K562 (cell line): ENCODE measurements at regions not wholly inside any gene's neighbourhood (a gene's known extent, or its start where the extent isn't known, plus 50 kb on each side); places are given as distances from the start of the nearest gene placed in this dataset.

Experiments
- ATF2 ChIP-seq: sonication (generic); formaldehyde crosslinking; IDR thresholded peaks from 2 replicates; pipeline ENCODE4 v1.8.1; 2022; ENCODE audit warnings: missing genetic modification reagents
- CHD7 ChIP-seq: fragments of 200-600 bp; sonication (generic); IDR thresholded peaks from one replicate; pipeline ENCODE4 v1.6.1; 2012; ENCODE audit warnings: mild to moderate bottlenecking, low read depth, low read length, inconsistent platforms
- DLX4 ChIP-seq: fragments of 250-450 bp; sonication (Bioruptor Pico); IDR thresholded peaks from 2 replicates; pipeline ENCODE4 v1.6.1; 2021; ENCODE audit warnings: mild to moderate bottlenecking
- FUS ChIP-seq: fragments of 200-400 bp; formaldehyde crosslinking; optimal IDR thresholded peaks from 2 replicates; pipeline ENCODE3; 2017; ENCODE audit warnings: low read depth, low read length
- MAZ ChIP-seq, 2 experiments: fragments of 450-650 bp in 1 of 2; sonication (generic) in 1 of 2; formaldehyde crosslinking; IDR thresholded peaks in 1 of 2; conservative IDR thresholded peaks in 1 of 2; 2 replicates each; pipeline versions ENCODE4 v1.4.0 to v1.5.0; 2020; ENCODE audit warnings: mild to moderate bottlenecking in 1 of 2, missing genetic modification reagents in 1 of 2
- PHF21A ChIP-seq: fragments of 450-650 bp; IDR thresholded peaks from 2 replicates; pipeline ENCODE4 v1.6.1; 2017; ENCODE audit warnings: low read depth, borderline replicate concordance
- RUNX1 ChIP-seq: sonication (generic); IDR thresholded peaks from 2 replicates; pipeline ENCODE4 v1.6.1; 2016; ENCODE audit warnings: antibody characterized with exemption, low read depth
- SIRT6 ChIP-seq: IDR thresholded peaks from one replicate; pipeline ENCODE4 v1.6.1; 2012; ENCODE audit warnings: low read depth, mild to moderate bottlenecking, control low read depth, inconsistent platforms, low read length, moderate library complexity
- TEAD4 ChIP-seq, 2 experiments: sonication (generic) in 1 of 2; formaldehyde crosslinking in 1 of 2; IDR thresholded peaks; 2 replicates each; pipeline versions ENCODE4 v1.6.1 to v1.8.0; 2012 to 2022; ENCODE audit warnings: borderline replicate concordance in 1 of 2, inconsistent platforms in 1 of 2, low read length in 1 of 2, mild to moderate bottlenecking in 1 of 2, missing genetic modification reagents in 1 of 2
- ZBTB9 ChIP-seq: fragments of 450-650 bp; formaldehyde crosslinking; IDR thresholded peaks from 2 replicates; pipeline ENCODE4 v1.4.0; 2020; ENCODE audit warnings: mild to moderate bottlenecking, moderate library complexity
- ZFX ChIP-seq: sonication (generic); formaldehyde crosslinking; IDR thresholded peaks from 2 replicates; pipeline ENCODE4 v1.8.0; 2022; ENCODE audit warnings: mild to moderate bottlenecking, missing genetic modification reagents, moderate library complexity

GRCh38 chr1:869499-870244 is 54.1 kb upstream of the SAMD11 start (continued):
- TF ChIP-seq ZBTB9: peak; percentile 69; the same call in 1 of the 2 replicates
- TF ChIP-seq DLX4 (CRISPR knock-in tag): no peak
- TF ChIP-seq TEAD4 (IDR thresholded peaks at IDR 0.05; ENCODE audit: low read length): no peak
- TF ChIP-seq TEAD4 (CRISPR knock-in tag; IDR thresholded peaks at IDR 0.05; ENCODE audit: borderline replicate concordance): no peak
- no peak for TF ChIP-seq SIRT6
- TF ChIP-seq ZFX: peak; percentile 44
- TF ChIP-seq MAZ (CRISPR knock-in tag; conservative IDR thresholded peaks at IDR 0.05 in 1 of 2, IDR thresholded peaks at IDR 0.05 in 1 of 2): peak in 1 of 2 experiments; percentile 67; a peak in 3 of 4 replicates
- TF ChIP-seq CHD7: no peak
- TF ChIP-seq PHF21A: no peak
- no peak for TF ChIP-seq ATF2
- TF ChIP-seq RUNX1: no peak
- TF ChIP-seq FUS: no peak
